ENCODE measurements at regions not wholly inside any gene's neighbourhood (a gene's known extent, or its start where the extent isn't known, plus 50 kb on each side); places are given as distances from the start of the nearest gene placed in this dataset.

GRCh38 chr2:129796225-129796624 lies 183.2 kb upstream of the RAB6C start:
- H3K4me1 ChIP-seq (ENCODE audit: control insufficient read depth, extremely low read depth, insufficient read depth, low read length) = no peaks in the 10 kb centered on the region
- FAIRE-seq (no peak), DNase-seq (ENCODE audit: low read depth, low spot score) (no peak)
- ChIA-PET POLR2A (no interaction called here), CTCF (no interaction called here)
- H2AFZ ChIP-seq (ENCODE audit: low read depth, low read length) = no peak overlapping the region
- H3K9me3 ChIP-seq (replicated peaks; ENCODE audit: control insufficient read depth, insufficient read depth, low read length) = no peaks in the 10 kb centered on the region
- BruUV-seq (replicated peaks) = no TSS peak
- no peak overlapping the region for H3K4me3 ChIP-seq (replicated peaks in 1 of 3; ENCODE audit: insufficient read depth in 1 of 3, low read depth in 1 of 3, low read length in 3 of 3)
- intact Hi-C loops (cut with micrococcal nuclease) (no loop called here), dilution Hi-C loops (cut with MboI; ENCODE audit: extremely low pct_ligation_motif_present, low sequenced_read_pairs) (no loop called here)
- no peaks in the 10 kb centered on the region for H3K27me3 ChIP-seq (ENCODE audit: control insufficient read depth in 2 of 2, insufficient read depth in 2 of 2, low read length in 2 of 2)
- H3K4me2 ChIP-seq (ENCODE audit: insufficient read depth, low read length) = no peak overlapping the region
- no peaks in the 10 kb centered on the region for H3K9me1 ChIP-seq (replicated peaks; ENCODE audit: control insufficient read depth, extremely low read depth, insufficient read depth, low read length)
- no peak for TF ChIP-seq POLR2AphosphoS5 (IDR thresholded peaks at IDR 0.05; ENCODE audit: insufficient read depth, low read depth, low read length)
- TF ChIP-seq EZH2 (IDR thresholded peaks at IDR 0.05; ENCODE audit: borderline replicate concordance, low read depth, low read length, severe bottlenecking) = no peak
- TF ChIP-seq POLR2A (IDR thresholded peaks at IDR 0.05; ENCODE audit: low read depth, low read length) = no peak
- TF ChIP-seq, protein P1, sequence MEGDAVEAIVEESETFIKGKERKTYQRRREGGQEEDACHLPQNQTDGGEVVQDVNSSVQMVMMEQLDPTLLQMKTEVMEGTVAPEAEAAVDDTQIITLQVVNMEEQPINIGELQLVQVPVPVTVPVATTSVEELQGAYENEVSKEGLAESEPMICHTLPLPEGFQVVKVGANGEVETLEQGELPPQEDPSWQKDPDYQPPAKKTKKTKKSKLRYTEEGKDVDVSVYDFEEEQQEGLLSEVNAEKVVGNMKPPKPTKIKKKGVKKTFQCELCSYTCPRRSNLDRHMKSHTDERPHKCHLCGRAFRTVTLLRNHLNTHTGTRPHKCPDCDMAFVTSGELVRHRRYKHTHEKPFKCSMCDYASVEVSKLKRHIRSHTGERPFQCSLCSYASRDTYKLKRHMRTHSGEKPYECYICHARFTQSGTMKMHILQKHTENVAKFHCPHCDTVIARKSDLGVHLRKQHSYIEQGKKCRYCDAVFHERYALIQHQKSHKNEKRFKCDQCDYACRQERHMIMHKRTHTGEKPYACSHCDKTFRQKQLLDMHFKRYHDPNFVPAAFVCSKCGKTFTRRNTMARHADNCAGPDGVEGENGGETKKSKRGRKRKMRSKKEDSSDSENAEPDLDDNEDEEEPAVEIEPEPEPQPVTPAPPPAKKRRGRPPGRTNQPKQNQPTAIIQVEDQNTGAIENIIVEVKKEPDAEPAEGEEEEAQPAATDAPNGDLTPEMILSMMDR (IDR thresholded peaks at IDR 0.05; ENCODE audit: extremely low read depth in 1 of 2, insufficient read depth in 1 of 2, low read depth in 1 of 2, low read length in 2 of 2) = no peak
- TF ChIP-seq MYC (IDR thresholded peaks at IDR 0.05; ENCODE audit: low read depth, low read length) = no peak
- no peak for TF ChIP-seq FOS (IDR thresholded peaks at IDR 0.05; ENCODE audit: borderline replicate concordance, insufficient read depth, low read length)
- TF ChIP-seq, protein P2, sequence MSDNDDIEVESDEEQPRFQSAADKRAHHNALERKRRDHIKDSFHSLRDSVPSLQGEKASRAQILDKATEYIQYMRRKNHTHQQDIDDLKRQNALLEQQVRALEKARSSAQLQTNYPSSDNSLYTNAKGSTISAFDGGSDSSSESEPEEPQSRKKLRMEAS (IDR thresholded peaks at IDR 0.05; ENCODE audit: insufficient read depth, insufficient read length) = no peak
- no peak for TF ChIP-seq JUN (IDR thresholded peaks at IDR 0.05; ENCODE audit: borderline replicate concordance, insufficient read depth, insufficient read length, low read depth)
- TF ChIP-seq GATA2 (IDR thresholded peaks at IDR 0.05; ENCODE audit: insufficient read depth, insufficient read length, low read depth, low read length) = no peak
- no peak overlapping the region for H3K9ac ChIP-seq (replicated peaks; ENCODE audit: extremely low read depth, insufficient read depth, low read length)
- H4K20me1 ChIP-seq (replicated peaks; ENCODE audit: control insufficient read depth, extremely low read depth, insufficient read depth, low read length) = no peaks in the 10 kb centered on the region
- H3K36me3 ChIP-seq (ENCODE audit: control insufficient read depth in 2 of 2, extremely low read depth in 1 of 2, insufficient read depth in 2 of 2, low read length in 2 of 2) = no peaks in the 10 kb centered on the region
- no peaks in the 10 kb centered on the region for H3K79me2 ChIP-seq (ENCODE audit: control insufficient read depth, insufficient read depth, low read length)
- H3K27ac ChIP-seq (ENCODE audit: insufficient read depth, low read depth, low read length) = no peak overlapping the region
